GM19351 (cell line): ENCODE measurements at regions not wholly inside any gene's neighbourhood (a gene's known extent, or its start where the extent isn't known, plus 50 kb on each side); places are given as distances from the start of the nearest gene placed in this dataset.
"Not testable (repeated sequence)": the region's sequence is repeated elsewhere in the genome, so short reads cannot be mapped to it uniquely, and the experiment has no call there.

Source experiments
- ATAC-seq: cut with Tn5 transposase; IDR thresholded peaks from one replicate; pipeline ENCODE4 v1.9.1; 2021; ENCODE audit warnings: mild to moderate bottlenecking, moderate library complexity; ENCODE audit not compliant: unreplicated experiment

- no peak for ATAC-seq
Measured at GRCh38 chr5:135145985-135146384, 112.0 kb upstream of the PITX1 start.

GRCh38 chr5:135143682-135144081 lies 109.7 kb upstream of the PITX1 start:
- ATAC-seq = not testable (repeated sequence)

- ATAC-seq = no peak
Measured at GRCh38 chr5:135141303-135142268, 107.6 kb upstream of the PITX1 start.

GRCh38 chr5:135140446-135141204 lies 106.6 kb upstream of the PITX1 start:
- no peak for ATAC-seq

GRCh38 chr5:135139381-135140134 lies 105.5 kb upstream of the PITX1 start:
- no peak for ATAC-seq

- ATAC-seq = no peak
Measured at GRCh38 chr5:135138116-135138850, 104.3 kb upstream of the PITX1 start.

GRCh38 chr5:135137146-135137915 lies 103.3 kb upstream of the PITX1 start:
- no peak for ATAC-seq

- ATAC-seq = no peak
Measured at GRCh38 chr5:135136546-135136945, 102.5 kb upstream of the PITX1 start.

GRCh38 chr5:135135530-135136226 lies 101.7 kb upstream of the PITX1 start:
- no peak for ATAC-seq

GRCh38 chr5:135134691-135135381 lies 100.8 kb upstream of the PITX1 start:
- no peak for ATAC-seq

- ATAC-seq = no peak
Measured at GRCh38 chr5:135133698-135134515, 99.9 kb upstream of the PITX1 start.

- ATAC-seq = no peak
Measured at GRCh38 chr5:135133181-135133580, 99.2 kb upstream of the PITX1 start.

- ATAC-seq = no peak
Measured at GRCh38 chr5:135131801-135132680, 98.0 kb upstream of the PITX1 start.

GRCh38 chr5:135130261-135131215 lies 96.5 kb upstream of the PITX1 start:
- ATAC-seq = no peak

GRCh38 chr5:135129307-135129706 lies 95.3 kb upstream of the PITX1 start:
- ATAC-seq = no peak

- no peak for ATAC-seq
Measured at GRCh38 chr5:135128361-135128760, 94.3 kb upstream of the PITX1 start.
